Loucy (cell line): ENCODE measurements at regions not wholly inside any gene's neighbourhood (a gene's known extent, or its start where the extent isn't known, plus 50 kb on each side); places are given as distances from the start of the nearest gene placed in this dataset.

Source experiments
- H2AFZ ChIP-seq: fragments of 200-600 bp; sonication (generic); 2 replicates; pipeline ENCODE4 v1.6.0; 2016; ENCODE audit warnings: antibody characterized with exemption, mild to moderate bottlenecking, low read length, moderate library complexity
- H3F3A ChIP-seq: fragments of 200-600 bp; 2 replicates; pipeline ENCODE4 v1.6.0; 2016; ENCODE audit warnings: antibody characterized with exemption, low read depth, mild to moderate bottlenecking
- H3K27me3 ChIP-seq: fragments of 200-600 bp; sonication (generic); 2 replicates; pipeline ENCODE4 v1.6.1; 2014; ENCODE audit warnings: low read length, mild to moderate bottlenecking; ENCODE audit not compliant: insufficient read depth, poor library complexity, severe bottlenecking
- H3K36me3 ChIP-seq: fragments of 200-600 bp; sonication (generic); 2 replicates; pipeline ENCODE4 v1.6.1; 2016; ENCODE audit warnings: low read length; ENCODE audit not compliant: insufficient read depth
- H3K4me1 ChIP-seq: fragments of 200-600 bp; sonication (generic); 2 replicates; pipeline ENCODE4 v1.5.1; 2014; ENCODE audit warnings: low read length, mild to moderate bottlenecking; ENCODE audit not compliant: insufficient read depth, poor library complexity, severe bottlenecking
- H3K4me2 ChIP-seq: fragments of 200-600 bp; sonication (generic); 2 replicates; pipeline ENCODE4 v1.6.0; 2014; ENCODE audit warnings: antibody characterized with exemption, low read length, low read depth, mild to moderate bottlenecking; ENCODE audit not compliant: poor library complexity, severe bottlenecking
- H3K4me3 ChIP-seq: fragments of 200-600 bp; sonication (generic); 2 replicates; pipeline ENCODE4 v1.5.1; 2014; ENCODE audit warnings: low read length, mild to moderate bottlenecking, mixed read lengths; ENCODE audit not compliant: poor library complexity, severe bottlenecking
- H3K79me2 ChIP-seq: fragments of 200-600 bp; sonication (generic); 2 replicates; pipeline ENCODE4 v1.6.1; 2014; ENCODE audit warnings: low read length; ENCODE audit not compliant: insufficient read depth
- H3K9ac ChIP-seq: fragments of 200-600 bp; sonication (generic); 2 replicates; pipeline ENCODE4 v1.6.0; 2014; ENCODE audit warnings: mild to moderate bottlenecking, low read depth, low read length, moderate library complexity; ENCODE audit not compliant: poor library complexity, severe bottlenecking
- H3K9me2 ChIP-seq: fragments of 200-600 bp; sonication (generic); replicated peaks from 2 replicates; pipeline ENCODE4 v1.6.1; 2016; ENCODE audit warnings: low read depth, low read length, mixed read lengths
- H3K9me3 ChIP-seq: fragments of 200-600 bp; sonication (generic); 2 replicates; pipeline ENCODE4 v1.6.1; 2014; ENCODE audit warnings: mild to moderate bottlenecking, antibody characterized with exemption, low read length, low read depth; ENCODE audit not compliant: insufficient read depth
- H4K20me1 ChIP-seq: fragments of 200-600 bp; sonication (generic); 2 replicates; pipeline ENCODE4 v1.6.0; 2014; ENCODE audit warnings: antibody characterized with exemption, low read length, mild to moderate bottlenecking; ENCODE audit not compliant: insufficient read depth, poor library complexity, severe bottlenecking
- EZH2phosphoT487 ChIP-seq: fragments of 200-600 bp; IDR thresholded peaks from 2 replicates; pipeline ENCODE4 v1.6.1; 2018; ENCODE audit warnings: antibody characterized with exemption, mild to moderate bottlenecking, moderate library complexity, borderline replicate concordance
- TF ChIP-seq, protein P1 (sequence below): fragments of 200-600 bp; sonication (generic); conservative IDR thresholded peaks from 2 replicates; pipeline ENCODE4 v1.5.1; 2014; ENCODE audit warnings: mild to moderate bottlenecking, antibody characterized with exemption, low read length

DNA sequence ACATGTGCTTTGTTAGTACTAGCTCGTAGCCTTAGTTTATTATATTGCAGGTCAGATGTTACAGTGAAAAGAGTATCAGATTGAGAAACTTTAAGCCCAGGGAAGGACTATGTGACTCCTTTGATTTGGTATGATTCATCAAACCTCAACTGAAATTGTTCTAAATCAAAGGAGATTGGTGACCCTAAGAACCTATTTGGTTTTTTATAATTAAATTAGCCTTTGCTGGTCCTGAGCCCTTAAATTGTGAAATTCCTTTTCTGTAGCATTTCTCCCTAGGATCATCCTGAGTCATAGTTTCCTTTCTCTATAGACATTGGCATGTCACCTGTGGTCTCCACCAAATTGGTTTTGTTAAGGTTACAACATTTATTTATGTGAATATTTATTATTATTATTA lies 89.7 kb downstream of the POLR1F start:
- no peaks in the 10 kb centered on the region for H3K79me2 ChIP-seq
- H3K9ac ChIP-seq, result no peak overlapping the region
- H3K27me3 ChIP-seq, result no peaks in the 10 kb centered on the region
- H3K4me3 ChIP-seq, result no peak overlapping the region
- no peak overlapping the region for H2AFZ ChIP-seq
- no peaks in the 10 kb centered on the region for H3K4me1 ChIP-seq
- H3K36me3 ChIP-seq, result no peaks in the 10 kb centered on the region
- no peaks in the 10 kb centered on the region for H3K9me3 ChIP-seq
- TF ChIP-seq EZH2phosphoT487, result no peak
- TF ChIP-seq, protein P1, sequence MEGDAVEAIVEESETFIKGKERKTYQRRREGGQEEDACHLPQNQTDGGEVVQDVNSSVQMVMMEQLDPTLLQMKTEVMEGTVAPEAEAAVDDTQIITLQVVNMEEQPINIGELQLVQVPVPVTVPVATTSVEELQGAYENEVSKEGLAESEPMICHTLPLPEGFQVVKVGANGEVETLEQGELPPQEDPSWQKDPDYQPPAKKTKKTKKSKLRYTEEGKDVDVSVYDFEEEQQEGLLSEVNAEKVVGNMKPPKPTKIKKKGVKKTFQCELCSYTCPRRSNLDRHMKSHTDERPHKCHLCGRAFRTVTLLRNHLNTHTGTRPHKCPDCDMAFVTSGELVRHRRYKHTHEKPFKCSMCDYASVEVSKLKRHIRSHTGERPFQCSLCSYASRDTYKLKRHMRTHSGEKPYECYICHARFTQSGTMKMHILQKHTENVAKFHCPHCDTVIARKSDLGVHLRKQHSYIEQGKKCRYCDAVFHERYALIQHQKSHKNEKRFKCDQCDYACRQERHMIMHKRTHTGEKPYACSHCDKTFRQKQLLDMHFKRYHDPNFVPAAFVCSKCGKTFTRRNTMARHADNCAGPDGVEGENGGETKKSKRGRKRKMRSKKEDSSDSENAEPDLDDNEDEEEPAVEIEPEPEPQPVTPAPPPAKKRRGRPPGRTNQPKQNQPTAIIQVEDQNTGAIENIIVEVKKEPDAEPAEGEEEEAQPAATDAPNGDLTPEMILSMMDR, result no peak
- H3F3A ChIP-seq, result no peaks in the 10 kb centered on the region
- H4K20me1 ChIP-seq, result no peaks in the 10 kb centered on the region
- no peak overlapping the region for H3K4me2 ChIP-seq
- H3K9me2 ChIP-seq, result no peaks in the 10 kb centered on the region

DNA sequence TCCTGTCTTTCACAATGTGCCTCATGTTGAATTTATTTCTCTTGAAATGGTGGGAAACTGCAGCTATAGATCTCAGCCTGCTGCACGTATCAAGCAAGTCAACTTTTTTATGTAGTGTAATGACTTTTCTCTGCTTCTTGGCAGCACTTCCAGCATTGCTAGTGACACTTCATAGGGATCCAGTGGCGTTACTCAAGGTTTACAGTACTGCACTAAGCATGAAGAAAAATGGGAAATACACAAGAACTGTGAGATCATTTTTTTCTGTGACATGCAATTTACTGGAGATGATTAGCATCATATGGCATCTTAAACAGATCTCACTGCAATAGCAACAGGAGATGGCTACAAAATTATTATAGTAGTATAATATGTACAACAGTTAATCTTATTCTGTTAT lies 90.9 kb downstream of the POLR1F start:
- H3K9me3 ChIP-seq, result no peaks in the 10 kb centered on the region
- 0 out of 2 replicates have a peak overlapping the region, but pooled peaks have one; percentile 15 for H2AFZ ChIP-seq
- H3K36me3 ChIP-seq, result no peaks in the 10 kb centered on the region
- H3K4me1 ChIP-seq, result no peaks in the 10 kb centered on the region
- no peaks in the 10 kb centered on the region for H3K79me2 ChIP-seq
- H3K9ac ChIP-seq, result no peak overlapping the region
- TF ChIP-seq, protein P1, result no peak
- no peak for TF ChIP-seq EZH2phosphoT487
- H3K9me2 ChIP-seq, result no peaks in the 10 kb centered on the region
- no peaks in the 10 kb centered on the region for H3K27me3 ChIP-seq
- H3K4me3 ChIP-seq, result no peak overlapping the region
- no peak overlapping the region for H3K4me2 ChIP-seq
- no peaks in the 10 kb centered on the region for H4K20me1 ChIP-seq
- H3F3A ChIP-seq, result no peaks in the 10 kb centered on the region

DNA sequence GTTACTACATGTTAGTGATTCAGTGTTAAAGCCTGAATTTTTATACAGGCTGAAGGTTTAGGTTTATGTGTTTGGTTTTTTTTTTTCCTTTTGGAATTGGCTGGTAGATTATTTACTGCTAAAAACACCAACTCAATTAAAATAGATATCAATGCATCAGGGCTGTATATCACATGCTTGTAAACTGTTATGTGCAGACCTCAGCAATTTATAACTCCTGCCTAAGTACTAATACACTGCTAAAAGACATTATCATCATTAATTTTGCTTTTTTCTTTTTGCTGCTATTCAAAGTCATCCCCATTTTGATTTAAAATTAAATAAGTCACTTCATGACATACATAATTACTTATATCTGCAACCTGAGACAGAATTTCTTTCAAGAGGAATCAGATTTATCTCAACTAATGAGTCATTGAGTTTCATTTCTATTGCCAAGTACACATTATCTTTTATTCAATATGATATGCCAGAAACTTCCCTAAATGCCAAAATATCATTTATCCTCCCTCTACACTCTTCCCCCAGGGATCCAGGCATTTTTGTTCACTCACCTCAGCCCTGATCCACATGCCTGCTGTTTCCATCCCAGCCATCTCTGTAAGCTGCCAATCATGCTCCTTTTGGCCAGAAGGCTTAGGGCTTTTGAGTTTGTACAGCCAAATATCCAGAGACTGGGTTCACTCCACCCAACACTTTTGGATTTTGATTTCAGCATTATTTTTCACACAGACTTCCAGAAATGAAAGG lies 98.5 kb downstream of the POLR1F start:
- no peaks in the 10 kb centered on the region for H4K20me1 ChIP-seq
- H3K36me3 ChIP-seq, result no peaks in the 10 kb centered on the region
- H3K27me3 ChIP-seq, result no peaks in the 10 kb centered on the region
- H2AFZ ChIP-seq, result no peak overlapping the region
- H3K4me1 ChIP-seq, result no peaks in the 10 kb centered on the region
- no peaks in the 10 kb centered on the region for H3K79me2 ChIP-seq
- H3K9me2 ChIP-seq, result no peaks in the 10 kb centered on the region
- H3K9ac ChIP-seq, result no peak overlapping the region
- no peak for TF ChIP-seq EZH2phosphoT487
- TF ChIP-seq, protein P1, result no peak
- no peak overlapping the region for H3K4me3 ChIP-seq
- H3F3A ChIP-seq, result no peaks in the 10 kb centered on the region
- no peak overlapping the region for H3K4me2 ChIP-seq
- no peaks in the 10 kb centered on the region for H3K9me3 ChIP-seq
